Effector CD8-positive, alpha-beta T cell (primary cell): ENCODE measurements at regions not wholly inside any gene's neighbourhood (a gene's known extent, or its start where the extent isn't known, plus 50 kb on each side); places are given as distances from the start of the nearest gene placed in this dataset.

Experiments
- DNase-seq: peaks from one replicate; lab custom pipeline; 2025; lab: John Stamatoyannopoulos, UW

GRCh38 chr2:118738524-118739308, 108.7 kb downstream of the EN1 start:
- DNase-seq = no peak

GRCh38 chr2:118738106-118738505, 109.3 kb downstream of the EN1 start:
- DNase-seq = no peak

- no peak for DNase-seq
Measured at GRCh38 chr2:118737684-118738083, 109.8 kb downstream of the EN1 start.

GRCh38 chr2:118732432-118732831, 115.0 kb downstream of the EN1 start:
- no peak for DNase-seq

DNA sequence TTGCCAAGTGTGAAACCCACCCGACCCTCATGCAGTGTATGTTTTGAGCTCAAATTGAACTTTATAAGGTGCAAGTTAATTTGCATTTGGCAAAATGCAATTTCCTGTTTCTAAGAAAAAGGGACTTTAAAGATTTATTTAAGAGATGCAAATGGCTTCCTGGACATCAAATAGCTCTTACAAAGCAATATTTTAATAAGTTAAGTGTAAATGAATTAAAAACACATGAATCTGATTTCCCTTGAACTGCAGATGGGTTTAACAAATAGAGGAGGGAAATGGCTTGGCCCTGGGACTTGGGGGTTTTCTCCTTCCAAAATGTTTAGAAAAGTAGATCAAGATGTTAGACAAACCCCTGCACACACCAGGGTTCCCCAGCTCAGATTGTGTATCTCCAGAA, 116.0 kb downstream of the EN1 start:
- no peak for DNase-seq

DNA sequence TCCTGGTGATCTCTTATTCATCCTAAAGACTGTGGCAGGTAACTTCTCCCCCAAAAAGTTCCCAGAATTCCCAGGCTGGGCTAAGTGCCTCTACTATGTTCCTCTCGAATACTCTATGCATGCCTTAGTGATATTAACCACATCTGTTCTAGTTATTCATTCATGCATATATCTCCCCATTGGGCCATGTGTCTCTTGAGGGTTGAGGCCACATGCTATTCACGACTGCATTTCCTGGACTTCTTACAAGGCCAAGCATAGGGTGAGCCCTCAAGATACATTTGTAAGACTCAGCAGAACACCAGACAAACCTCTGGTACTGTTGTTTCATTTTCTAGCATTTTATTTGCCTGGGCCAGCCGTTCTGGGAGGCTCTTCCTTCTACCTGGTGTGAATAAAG, 117.0 kb downstream of the EN1 start:
- DNase-seq = no peak

- DNase-seq = no peak
Measured at GRCh38 chr2:118729760-118730159, 117.7 kb downstream of the EN1 start.

- no peak for DNase-seq
Measured at GRCh38 chr2:118728984-118729383, 118.5 kb downstream of the EN1 start.

DNA sequence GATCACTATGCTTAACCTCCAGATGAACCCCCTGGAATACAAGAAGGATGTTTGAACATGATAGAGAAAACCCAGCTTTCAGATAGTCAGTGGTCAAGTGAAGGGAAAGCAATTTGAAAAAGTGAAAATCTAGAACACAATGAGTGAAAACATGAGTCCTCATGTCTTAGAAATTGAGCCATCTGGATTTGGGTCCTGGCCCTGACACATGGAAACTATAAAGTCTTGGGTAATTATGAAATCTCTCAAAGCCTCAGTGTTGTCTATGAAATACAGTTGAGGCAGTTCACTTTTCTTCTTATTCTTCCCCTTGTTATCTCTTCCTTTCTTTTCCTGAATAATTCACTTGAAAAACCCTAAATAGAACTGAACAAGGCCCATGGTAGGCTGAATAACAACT, 120.6 kb downstream of the EN1 start:
- DNase-seq = no peak

GRCh38 chr2:118723394-118723793, 124.1 kb downstream of the EN1 start:
- no peak for DNase-seq

DNA sequence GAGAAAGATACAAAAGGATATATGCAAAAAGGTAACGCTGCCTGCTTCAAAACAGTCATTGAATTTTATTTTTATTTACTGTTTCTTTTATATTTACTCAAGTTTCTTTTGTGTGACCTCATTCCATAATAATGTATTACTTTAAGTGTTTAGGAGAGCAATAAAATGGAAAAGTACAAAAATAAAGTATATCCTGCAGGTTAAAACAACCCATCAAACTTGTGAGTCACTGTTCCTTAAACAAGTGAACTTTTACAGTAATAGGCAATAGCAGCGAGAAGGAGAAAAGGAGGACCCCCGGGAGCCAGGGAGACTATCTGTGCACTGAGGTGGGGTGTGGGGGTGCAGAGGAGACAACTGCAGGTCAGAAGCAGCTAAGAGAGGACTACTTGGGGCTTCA, 124.5 kb downstream of the EN1 start:
- no peak for DNase-seq

GRCh38 chr2:118721817-118722551, 125.5 kb downstream of the EN1 start:
- DNase-seq = no peak

DNA sequence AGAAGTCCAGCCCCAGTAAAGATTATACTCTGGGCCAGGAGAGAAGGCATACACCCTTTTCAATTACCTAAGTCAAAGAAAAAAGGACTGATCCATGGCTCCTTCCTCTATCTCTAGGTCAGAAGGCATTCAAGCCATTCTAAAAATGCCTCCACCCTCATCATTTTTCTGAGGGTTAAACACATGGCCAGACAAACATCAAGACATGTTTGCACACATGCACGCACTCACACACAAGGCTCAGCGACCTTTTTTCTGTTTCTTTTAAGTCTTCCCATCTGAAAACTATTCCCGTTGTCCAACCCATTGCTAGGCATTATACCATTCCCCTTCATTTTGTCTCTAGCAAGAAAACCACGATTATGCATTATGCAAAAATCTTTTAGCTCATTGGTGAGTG, 126.6 kb downstream of the EN1 start:
- no peak for DNase-seq

DNA sequence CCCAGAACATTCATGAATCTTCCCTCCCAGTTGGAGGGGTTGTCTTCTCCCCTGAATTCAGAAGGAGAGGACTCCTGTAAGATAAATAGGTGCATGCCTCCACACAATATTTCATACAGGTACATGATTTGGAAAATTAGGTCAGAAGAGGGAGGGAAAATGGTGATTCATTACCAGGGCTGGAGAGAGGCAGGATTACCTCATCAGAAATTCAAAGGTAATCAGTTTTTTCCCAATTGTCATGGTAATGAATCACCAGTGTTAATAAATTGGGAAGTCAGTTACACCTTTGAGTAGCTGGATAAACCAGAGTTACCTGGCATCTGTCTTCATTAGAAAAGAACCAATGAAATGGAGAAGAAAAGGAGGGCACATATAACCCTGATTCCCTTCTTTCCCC, 128.5 kb downstream of the EN1 start:
- DNase-seq = no peak

- DNase-seq = no peak
Measured at GRCh38 chr2:118716102-118716501, 131.3 kb downstream of the EN1 start.

- DNase-seq = no peak
Measured at GRCh38 chr2:118714118-118714517, 133.3 kb downstream of the EN1 start.

GRCh38 chr2:118711603-118712002, 135.8 kb downstream of the EN1 start:
- DNase-seq = no peak

- DNase-seq = no peak
Measured at GRCh38 chr2:118710481-118710880, 137.0 kb downstream of the EN1 start.

DNA sequence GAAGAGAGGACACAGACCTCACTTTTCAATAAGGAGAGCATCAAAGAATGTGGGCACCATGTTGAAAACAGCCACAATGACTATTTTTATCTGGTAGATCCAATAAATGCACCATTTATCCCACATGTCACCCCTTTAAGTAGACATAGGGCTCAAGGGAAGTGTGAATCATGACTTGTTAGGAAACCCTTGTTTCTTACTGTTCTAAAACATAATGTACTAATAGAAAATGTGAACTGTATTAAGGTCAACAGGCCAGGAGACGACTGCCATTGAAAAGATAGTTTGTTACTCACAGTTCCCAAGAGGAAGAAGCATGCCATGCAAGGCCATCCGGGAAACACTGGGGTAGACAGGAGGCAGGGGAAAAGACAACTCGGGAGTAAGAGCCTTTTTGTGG, 137.7 kb downstream of the EN1 start:
- no peak for DNase-seq

- DNase-seq = no peak
Measured at GRCh38 chr2:118706844-118707243, 140.6 kb downstream of the EN1 start.

- DNase-seq = no peak
Measured at GRCh38 chr2:118706371-118706770, 141.1 kb downstream of the EN1 start.

DNA sequence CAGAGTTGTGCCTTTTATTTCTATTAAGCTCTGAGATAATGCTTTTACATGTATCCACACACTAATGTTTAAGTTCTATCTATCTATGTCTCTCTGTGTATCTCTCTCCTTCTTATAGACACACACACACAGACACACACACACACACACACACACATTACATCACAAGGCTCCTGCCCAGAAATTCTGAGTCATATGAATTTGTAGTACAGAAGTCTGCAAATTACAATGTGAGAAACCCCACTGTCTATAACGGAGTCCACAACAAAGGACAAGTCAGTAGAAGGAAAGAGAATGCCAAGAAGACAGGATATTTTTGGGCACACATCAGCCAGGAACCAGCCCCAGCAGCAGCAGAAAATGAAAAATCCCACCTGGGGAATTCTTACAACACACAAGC, 142.4 kb downstream of the EN1 start:
- no peak for DNase-seq

DNA sequence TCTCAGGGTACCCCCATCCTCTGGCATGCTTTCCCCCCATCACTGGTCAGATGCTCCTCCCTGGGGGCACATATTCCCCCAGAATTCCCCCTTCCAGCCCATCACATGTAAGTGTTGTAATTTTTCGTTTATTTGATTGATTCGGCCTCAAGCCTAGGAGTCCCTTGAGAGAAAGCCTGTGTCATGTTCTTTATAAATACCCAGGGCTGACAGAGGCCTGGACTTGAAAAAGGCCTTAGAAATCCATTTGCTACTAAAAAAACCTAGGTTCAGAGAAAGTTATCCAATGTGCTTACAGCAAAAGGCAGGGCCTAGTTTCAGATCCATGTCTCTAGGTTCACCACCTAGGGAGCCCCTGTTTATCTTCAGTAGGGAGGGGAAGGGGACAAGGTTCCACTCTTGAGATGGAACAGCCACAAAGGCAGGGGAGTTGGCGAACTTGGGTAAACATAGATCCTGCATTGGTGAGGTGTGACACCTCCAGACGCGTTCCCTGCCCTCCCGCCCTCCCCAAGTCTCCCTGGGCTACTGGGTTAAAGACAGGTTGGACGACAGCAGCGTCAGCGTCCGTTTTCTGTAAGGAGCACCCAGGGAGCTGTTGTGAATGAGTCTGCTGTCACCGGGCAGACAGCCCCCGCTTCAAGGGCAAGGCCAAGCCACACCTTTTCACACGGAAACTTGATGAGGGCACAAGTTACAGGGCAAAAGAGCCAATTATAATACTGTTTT, 147.8 kb downstream of the EN1 start:
- no peak for DNase-seq
